Panc1 (cell line): ENCODE measurements at regions not wholly inside any gene's neighbourhood (a gene's known extent, or its start where the extent isn't known, plus 50 kb on each side); places are given as distances from the start of the nearest gene placed in this dataset.

Source experiments
- ATAC-seq: fragments of 200-7000 bp; cut with Tn5 transposase; 2 replicates; pipeline ENCODE4 v1.9.1; 2020; ENCODE audit warnings: mild to moderate bottlenecking, moderate library complexity
- BruUV-seq: library from RNA; stranded (reverse); fragments of 400-500 nt; replicated peaks from 2 replicates; lab custom pipeline; 2021; lab: Mats Ljungman, UMichigan
- CTCF ChIA-PET: fragments of 300-600 bp; sonication (Branson Sonifier 250); formaldehyde crosslinking; loops from one replicate; lab custom pipeline; 2022; ENCODE audit warnings: antibody characterized with exemption; lab: Charles Lee
- POLR2A ChIA-PET: fragments of 300-600 bp; sonication (Branson Sonifier 250); formaldehyde crosslinking; loops from one replicate; lab custom pipeline; 2022; ENCODE audit warnings: antibody characterized with exemption; lab: Charles Lee
- DNase-seq: peaks from one replicate; pipeline ENCODE4 v3.0.0-alpha.2; 2010; ENCODE audit warnings: low read depth, low spot score
- H3K27ac ChIP-seq: 2 replicates; pipeline ENCODE4 v1.5.1; 2011; ENCODE audit warnings: mild to moderate bottlenecking, low read length, inconsistent platforms
- H3K27me3 ChIP-seq: fragments of 200-500 bp; sonication (Bioruptor generic); 2 replicates; pipeline ENCODE4 v1.6.0; 2014; ENCODE audit warnings: low read length, inconsistent platforms; ENCODE audit not compliant: control insufficient read depth, insufficient read depth
- H3K36me3 ChIP-seq: fragments of 200-500 bp; sonication (Bioruptor generic); 2 replicates; pipeline ENCODE4 v1.5.1; 2014; ENCODE audit warnings: inconsistent platforms, mild to moderate bottlenecking, low read length, moderate library complexity; ENCODE audit not compliant: control insufficient read depth, insufficient read depth
- H3K4me1 ChIP-seq: 2 replicates; pipeline ENCODE4 v1.5.1; 2011; ENCODE audit warnings: inconsistent platforms, mild to moderate bottlenecking, low read length, moderate library complexity; ENCODE audit not compliant: control insufficient read depth, insufficient read depth
- H3K4me3 ChIP-seq, 2 experiments: 2 replicates each; pipeline ENCODE4 v1.5.1; 2011 to 2012; ENCODE audit warnings: low read depth in 2 of 2, low read length in 2 of 2, mild to moderate bottlenecking in 2 of 2, inconsistent platforms in 1 of 2, moderate library complexity in 1 of 2
- H3K9me3 ChIP-seq: fragments of 200-500 bp; sonication (Bioruptor generic); 2 replicates; pipeline ENCODE4 v1.5.1; 2014; ENCODE audit warnings: low read depth, mild to moderate bottlenecking, inconsistent platforms, low read length, moderate library complexity; ENCODE audit not compliant: control insufficient read depth, insufficient read depth
- POLR2AphosphoS5 ChIP-seq: IDR thresholded peaks from 2 replicates; pipeline ENCODE4 v1.6.1; 2012; ENCODE audit warnings: mild to moderate bottlenecking, low read depth, low read length, moderate library complexity
- SIN3A ChIP-seq: IDR thresholded peaks from 2 replicates; pipeline ENCODE4 v1.6.1; 2012; ENCODE audit warnings: low read depth, mild to moderate bottlenecking, low read length, moderate library complexity, borderline replicate concordance; ENCODE audit not compliant: insufficient read depth
- TCF7L2 ChIP-seq: IDR thresholded peaks from 2 replicates; pipeline ENCODE4 v1.6.1; 2011; ENCODE audit warnings: mild to moderate bottlenecking, low read depth, low read length, inconsistent platforms
- in situ Hi-C: cut with HindIII; loops from 2 replicates; pipeline ENCODE4 v1.10.0; 2016; ENCODE audit warnings: low sequenced_read_pairs, low pct_unique_long_range_greater_than_20kb
- intact Hi-C: fragments of 100-400 bp; cut with micrococcal nuclease; formaldehyde crosslinking; loops from one replicate; pipeline ENCODE4 v1.10.0; 2022; ENCODE audit not compliant: unreplicated experiment
- TF ChIP-seq, protein P1 (sequence below): fragments of 450-650 bp; IDR thresholded peaks from 2 replicates; pipeline ENCODE4 v1.5.1; 2017; ENCODE audit warnings: mild to moderate bottlenecking
- TF ChIP-seq, protein P2 (sequence below), 2 experiments: IDR thresholded peaks; 2 replicates each; pipeline ENCODE4 v1.6.1; 2011 to 2012; ENCODE audit warnings: low read depth in 2 of 2, control low read depth in 1 of 2, low read length in 1 of 2, mild to moderate bottlenecking in 1 of 2, moderate library complexity in 1 of 2; ENCODE audit not compliant: insufficient read depth in 1 of 2

DNA sequence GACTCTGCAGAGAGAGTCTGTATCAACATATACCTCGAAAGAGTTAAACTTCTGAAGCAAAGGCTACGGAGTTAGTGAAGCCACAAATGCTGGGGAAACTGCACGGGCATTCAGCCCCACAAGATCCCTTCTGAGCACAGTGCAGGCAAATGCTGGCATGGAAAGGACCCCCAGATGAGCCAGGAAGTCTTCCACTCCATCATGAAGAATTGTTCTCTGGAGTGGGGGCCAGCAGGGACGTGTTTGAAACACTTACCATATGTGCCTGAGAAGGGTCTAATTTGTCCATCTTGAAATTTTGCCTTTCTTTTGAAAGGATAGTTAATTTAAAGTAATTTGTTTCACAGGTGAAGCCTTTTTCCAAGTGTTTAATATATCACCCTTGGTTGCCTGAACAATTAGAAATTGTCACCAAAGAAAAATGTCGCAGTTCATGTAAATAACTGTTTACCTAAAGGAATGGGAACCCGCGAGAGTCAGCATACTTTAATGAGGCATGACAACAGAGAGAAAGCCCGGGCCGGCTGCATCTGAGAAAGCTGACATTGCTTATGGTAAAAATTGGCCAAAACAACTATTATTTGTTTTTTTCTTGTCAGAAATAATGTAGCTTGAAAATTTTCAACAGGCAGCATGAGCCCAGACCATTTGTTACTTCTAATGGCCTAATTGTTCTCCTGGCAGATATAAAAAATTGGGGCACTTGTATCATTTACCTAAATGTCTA lies 287.6 kb upstream of the MGMT start:
- no peak overlapping the region for H3K27ac ChIP-seq
- no peak overlapping the region for H3K4me3 ChIP-seq
- in situ Hi-C loops (no loop called here), intact Hi-C loops (no loop called here)
- no peaks in the 10 kb centered on the region for H3K4me1 ChIP-seq
- no peak for TF ChIP-seq TCF7L2
- TF ChIP-seq SIN3A, result no peak
- TF ChIP-seq POLR2AphosphoS5, result no peak
- TF ChIP-seq, protein P1, sequence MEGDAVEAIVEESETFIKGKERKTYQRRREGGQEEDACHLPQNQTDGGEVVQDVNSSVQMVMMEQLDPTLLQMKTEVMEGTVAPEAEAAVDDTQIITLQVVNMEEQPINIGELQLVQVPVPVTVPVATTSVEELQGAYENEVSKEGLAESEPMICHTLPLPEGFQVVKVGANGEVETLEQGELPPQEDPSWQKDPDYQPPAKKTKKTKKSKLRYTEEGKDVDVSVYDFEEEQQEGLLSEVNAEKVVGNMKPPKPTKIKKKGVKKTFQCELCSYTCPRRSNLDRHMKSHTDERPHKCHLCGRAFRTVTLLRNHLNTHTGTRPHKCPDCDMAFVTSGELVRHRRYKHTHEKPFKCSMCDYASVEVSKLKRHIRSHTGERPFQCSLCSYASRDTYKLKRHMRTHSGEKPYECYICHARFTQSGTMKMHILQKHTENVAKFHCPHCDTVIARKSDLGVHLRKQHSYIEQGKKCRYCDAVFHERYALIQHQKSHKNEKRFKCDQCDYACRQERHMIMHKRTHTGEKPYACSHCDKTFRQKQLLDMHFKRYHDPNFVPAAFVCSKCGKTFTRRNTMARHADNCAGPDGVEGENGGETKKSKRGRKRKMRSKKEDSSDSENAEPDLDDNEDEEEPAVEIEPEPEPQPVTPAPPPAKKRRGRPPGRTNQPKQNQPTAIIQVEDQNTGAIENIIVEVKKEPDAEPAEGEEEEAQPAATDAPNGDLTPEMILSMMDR, result no peak
- TF ChIP-seq, protein P2, sequence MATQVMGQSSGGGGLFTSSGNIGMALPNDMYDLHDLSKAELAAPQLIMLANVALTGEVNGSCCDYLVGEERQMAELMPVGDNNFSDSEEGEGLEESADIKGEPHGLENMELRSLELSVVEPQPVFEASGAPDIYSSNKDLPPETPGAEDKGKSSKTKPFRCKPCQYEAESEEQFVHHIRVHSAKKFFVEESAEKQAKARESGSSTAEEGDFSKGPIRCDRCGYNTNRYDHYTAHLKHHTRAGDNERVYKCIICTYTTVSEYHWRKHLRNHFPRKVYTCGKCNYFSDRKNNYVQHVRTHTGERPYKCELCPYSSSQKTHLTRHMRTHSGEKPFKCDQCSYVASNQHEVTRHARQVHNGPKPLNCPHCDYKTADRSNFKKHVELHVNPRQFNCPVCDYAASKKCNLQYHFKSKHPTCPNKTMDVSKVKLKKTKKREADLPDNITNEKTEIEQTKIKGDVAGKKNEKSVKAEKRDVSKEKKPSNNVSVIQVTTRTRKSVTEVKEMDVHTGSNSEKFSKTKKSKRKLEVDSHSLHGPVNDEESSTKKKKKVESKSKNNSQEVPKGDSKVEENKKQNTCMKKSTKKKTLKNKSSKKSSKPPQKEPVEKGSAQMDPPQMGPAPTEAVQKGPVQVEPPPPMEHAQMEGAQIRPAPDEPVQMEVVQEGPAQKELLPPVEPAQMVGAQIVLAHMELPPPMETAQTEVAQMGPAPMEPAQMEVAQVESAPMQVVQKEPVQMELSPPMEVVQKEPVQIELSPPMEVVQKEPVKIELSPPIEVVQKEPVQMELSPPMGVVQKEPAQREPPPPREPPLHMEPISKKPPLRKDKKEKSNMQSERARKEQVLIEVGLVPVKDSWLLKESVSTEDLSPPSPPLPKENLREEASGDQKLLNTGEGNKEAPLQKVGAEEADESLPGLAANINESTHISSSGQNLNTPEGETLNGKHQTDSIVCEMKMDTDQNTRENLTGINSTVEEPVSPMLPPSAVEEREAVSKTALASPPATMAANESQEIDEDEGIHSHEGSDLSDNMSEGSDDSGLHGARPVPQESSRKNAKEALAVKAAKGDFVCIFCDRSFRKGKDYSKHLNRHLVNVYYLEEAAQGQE (IDR thresholded peaks at IDR 0.05; ENCODE audit: insufficient read depth in 1 of 2, low read depth in 2 of 2, low read length in 1 of 2), result no peak
- CTCF ChIA-PET, result no interaction called here
- ATAC-seq (no peak), DNase-seq (no peak)
- POLR2A ChIA-PET, result no interaction called here
- no TSS peak for BruUV-seq
- H3K36me3 ChIP-seq, result no peaks in the 10 kb centered on the region
- no peaks in the 10 kb centered on the region for H3K9me3 ChIP-seq
- H3K27me3 ChIP-seq, result peaks cover 2% of the 10 kb centered on the region

DNA sequence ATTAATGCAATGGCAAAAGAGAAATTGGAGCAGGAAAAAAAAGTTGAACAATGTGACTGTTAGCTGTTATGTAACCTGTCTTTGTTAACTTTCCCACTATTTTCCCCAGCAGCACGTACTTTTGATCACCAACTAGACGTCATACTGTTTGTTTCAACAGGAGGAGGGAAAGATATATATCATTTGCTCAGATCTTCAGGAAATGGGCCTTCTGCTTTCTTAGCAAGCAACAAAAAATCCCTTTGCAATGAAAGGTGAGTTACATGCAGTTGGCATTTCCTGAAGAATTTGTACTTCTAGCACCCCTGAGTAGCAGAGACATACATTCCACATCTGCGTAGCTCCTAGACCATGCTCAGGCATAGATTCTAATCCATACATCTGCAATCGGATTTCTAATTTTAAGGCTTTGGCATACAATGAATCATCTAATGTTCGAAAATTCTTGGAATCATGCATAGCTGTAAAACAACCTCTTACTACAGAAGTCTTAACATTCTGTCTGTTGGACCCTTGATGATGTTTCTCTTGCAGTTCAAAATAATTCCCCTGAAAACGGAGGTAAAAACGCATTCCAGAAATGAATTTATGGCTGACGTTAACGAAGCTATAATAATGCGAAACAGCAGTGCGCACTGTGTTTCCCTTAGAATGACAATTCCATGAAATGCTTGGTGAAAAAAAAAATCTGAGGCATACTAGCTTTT lies 286.9 kb upstream of the MGMT start:
- ChIA-PET POLR2A (no interaction called here), CTCF (no interaction called here)
- BruUV-seq, result no TSS peak
- TF ChIP-seq, protein P1, result no peak
- TF ChIP-seq TCF7L2, result no peak
- no peak for TF ChIP-seq POLR2AphosphoS5
- TF ChIP-seq, protein P2 (IDR thresholded peaks at IDR 0.05; ENCODE audit: insufficient read depth in 1 of 2, low read depth in 2 of 2, low read length in 1 of 2), result no peak
- no peak for TF ChIP-seq SIN3A
- intact Hi-C loops, result no loop called here
- Histone ChIP-seq H3K27ac (no peak overlapping the region), H3K36me3 (no peaks in the 10 kb centered on the region), H3K9me3 (no peaks in the 10 kb centered on the region), H3K27me3 (peaks cover 2% of the 10 kb centered on the region), H3K4me1 (no peaks in the 10 kb centered on the region), H3K4me3 (no peak overlapping the region)
- DNase-seq (no peak), ATAC-seq (no peak)
- in situ Hi-C loops, result no loop called here
